Tibial nerve (tissue), 4 donors: ENCODE measurements at regions not wholly inside any gene's neighbourhood (a gene's known extent, or its start where the extent isn't known, plus 50 kb on each side); places are given as distances from the start of the nearest gene placed in this dataset.
"Not testable (repeated sequence)": the region's sequence is repeated elsewhere in the genome, so short reads cannot be mapped to it uniquely, and the experiment has no call there.

ENCODE experiments used
- DNase-seq, 2 donors: peaks; one replicate each; pipeline ENCODE4 v3.0.0-alpha.2; 2019; ENCODE audit warnings: low spot score in 2 of 2
- H3K27ac ChIP-seq, 4 donors: fragments of 200-600 bp; sonication (generic) in 3 of 4; one replicate each; pipeline ENCODE4 v1.5.1; 2017 to 2019; ENCODE audit warnings: mild to moderate bottlenecking in 1 of 4
- H3K27me3 ChIP-seq, 2 donors: fragments of 200-600 bp; sonication (generic) in 1 of 2; one replicate each; pipeline versions ENCODE4 v1.5.1 to v1.6.0; 2017 to 2019
- H3K36me3 ChIP-seq, 3 donors: fragments of 200-600 bp; sonication (generic); one replicate each; pipeline ENCODE4 v1.5.1; 2018 to 2019
- H3K4me1 ChIP-seq, 4 donors: fragments of 200-600 bp; sonication (generic) in 3 of 4; one replicate each; pipeline ENCODE4 v1.5.1; 2017 to 2019
- H3K4me3 ChIP-seq, 4 donors: fragments of 200-600 bp; sonication (generic) in 3 of 4; one replicate each; pipeline ENCODE4 v1.5.1; 2017 to 2019; ENCODE audit warnings: mild to moderate bottlenecking in 1 of 4, moderate library complexity in 1 of 4
- H3K9me3 ChIP-seq, 4 donors: fragments of 200-600 bp; sonication (generic) in 3 of 4; one replicate each; pipeline ENCODE4 v1.5.1; 2017 to 2019
- CTCF ChIP-seq, 5 experiments: fragments of 200-600 bp in 3 of 5; fragments of 450-650 bp in 2 of 5; sonication (generic) in 3 of 5; IDR thresholded peaks; one replicate each; pipeline ENCODE4 v1.5.1; 2016 to 2019; ENCODE audit warnings: antibody characterized with exemption in 5 of 5, mild to moderate bottlenecking in 3 of 5, moderate library complexity in 2 of 5
- EP300 ChIP-seq, 2 donors: sonication (generic); formaldehyde crosslinking; IDR thresholded peaks; one replicate each; pipeline ENCODE4 v1.6.1; 2017; ENCODE audit warnings: antibody characterized with exemption in 2 of 2, mild to moderate bottlenecking in 1 of 2
- POLR2A ChIP-seq, 2 donors: fragments of 450-650 bp; IDR thresholded peaks; one replicate each; pipeline ENCODE4 v1.6.1; 2017; ENCODE audit warnings: antibody characterized with exemption in 2 of 2, mild to moderate bottlenecking in 2 of 2, moderate library complexity in 2 of 2
- WGBS, 2 donors: methylation state at CpG; one replicate each; pipeline ENCODE4 v1.1.5; 2018; 5-methylcytosine and 5-hydroxymethylcytosine counted together

- no peak overlapping the region for H3K27ac ChIP-seq
- H3K9me3 ChIP-seq: no peaks in the 10 kb centered on the region
- no peaks in the 10 kb centered on the region for H3K27me3 ChIP-seq
- TF ChIP-seq CTCF (IDR thresholded peaks at IDR 0.05) (no peak), EP300 (IDR thresholded peaks at IDR 0.05) (no peak), POLR2A (IDR thresholded peaks at IDR 0.05) (no peak)
- WGBS, 2 donors: 73 to 88% methylated on average over 2 of the region's 2 CpGs
- H3K4me3 ChIP-seq: no peak overlapping the region
- no peak for DNase-seq
- no peaks in the 10 kb centered on the region for H3K4me1 ChIP-seq
- no peaks in the 10 kb centered on the region for H3K36me3 ChIP-seq
Measured at GRCh38 chr7:116368965-116369364, 130.6 kb upstream of the CAV2 start.

GRCh38 chr7:116371536-116371935 is 128.0 kb upstream of the CAV2 start:
- H3K27me3 ChIP-seq, H3K4me1 ChIP-seq, H3K9me3 ChIP-seq, H3K36me3 ChIP-seq, H3K4me3 ChIP-seq, DNase-seq, H3K27ac ChIP-seq: not testable (repeated sequence)
- 98 to 100% methylated on average over 2 to 7 of the region's 7 CpGs for WGBS, 2 donors

- H3K9me3 ChIP-seq, H3K27me3 ChIP-seq, H3K36me3 ChIP-seq, DNase-seq, H3K4me3 ChIP-seq, H3K27ac ChIP-seq, H3K4me1 ChIP-seq: not testable (repeated sequence)
- 86 to 90% methylated on average over 2 of the region's 3 CpGs for whole genome bisulfite sequencing, 2 donors
Measured at GRCh38 chr7:116373229-116373628, 126.3 kb upstream of the CAV2 start.

- TF ChIP-seq POLR2A (IDR thresholded peaks at IDR 0.05) (no peak), CTCF (IDR thresholded peaks at IDR 0.05) (no peak)
- H3K4me1 ChIP-seq: peaks cover 0 to 5% (median 0%) of the 10 kb centered on the region in 4 donors
- no peaks in the 10 kb centered on the region for H3K9me3 ChIP-seq
- no peak overlapping the region for H3K27ac ChIP-seq
- no peak overlapping the region for H3K4me3 ChIP-seq
- WGBS, 2 donors: 91 to 95% methylated on average over 2 of the region's 2 CpGs
- H3K36me3 ChIP-seq: no peaks in the 10 kb centered on the region
- H3K27me3 ChIP-seq: no peaks in the 10 kb centered on the region
- no peak for DNase-seq
Measured at GRCh38 chr7:116377721-116378120, 121.8 kb upstream of the CAV2 start.

- H3K36me3 ChIP-seq: no peaks in the 10 kb centered on the region
- H3K9me3 ChIP-seq: no peaks in the 10 kb centered on the region
- no peaks in the 10 kb centered on the region for H3K27me3 ChIP-seq
- WGBS, 2 donors: 15 to 20% methylated on average over 1 of the region's 1 CpG
- H3K4me1 ChIP-seq: peaks cover 0 to 5% (median 0%) of the 10 kb centered on the region in 4 donors
- TF ChIP-seq CTCF (IDR thresholded peaks at IDR 0.05) (no peak), EP300 (IDR thresholded peaks at IDR 0.05) (no peak), POLR2A (IDR thresholded peaks at IDR 0.05) (no peak)
- H3K27ac ChIP-seq: no peak overlapping the region
- no peak overlapping the region for H3K4me3 ChIP-seq
- no peak for DNase-seq
Measured at GRCh38 chr7:116380025-116380424, 119.5 kb upstream of the CAV2 start.

GRCh38 chr7:116382375-116382774 is 117.2 kb upstream of the CAV2 start:
- H3K27ac ChIP-seq: no peak overlapping the region
- no peak for DNase-seq
- H3K9me3 ChIP-seq: no peaks in the 10 kb centered on the region
- H3K36me3 ChIP-seq: no peaks in the 10 kb centered on the region
- 93 to 97% methylated on average over 1 of the region's 1 CpG for WGBS, 2 donors
- no peaks in the 10 kb centered on the region for H3K27me3 ChIP-seq
- H3K4me1 ChIP-seq: peaks cover 0 to 5% (median 0%) of the 10 kb centered on the region in 4 donors
- TF ChIP-seq CTCF (IDR thresholded peaks at IDR 0.05) (no peak), EP300 (IDR thresholded peaks at IDR 0.05) (no peak), POLR2A (IDR thresholded peaks at IDR 0.05) (no peak)
- H3K4me3 ChIP-seq: no peak overlapping the region
